Skeletal muscle satellite cell (primary cell): ENCODE measurements at regions not wholly inside any gene's neighbourhood (a gene's known extent, or its start where the extent isn't known, plus 50 kb on each side); places are given as distances from the start of the nearest gene placed in this dataset.

Experiments used
- H3K27me3 ChIP-seq: 2 replicates; pipeline ENCODE4 v1.7.0; 2013; ENCODE audit warnings: low read length; ENCODE audit not compliant: control insufficient read depth, insufficient read depth
- H3K36me3 ChIP-seq: 2 replicates; pipeline ENCODE4 v1.7.0; 2013; ENCODE audit warnings: mild to moderate bottlenecking, control low read depth, low read length; ENCODE audit not compliant: insufficient read depth
- H3K4me1 ChIP-seq: 2 replicates; pipeline ENCODE4 v1.7.0; 2013; ENCODE audit warnings: low read length; ENCODE audit not compliant: control insufficient read depth, insufficient read depth
- H3K4me2 ChIP-seq: 2 replicates; pipeline ENCODE4 v1.7.0; 2013; ENCODE audit warnings: mild to moderate bottlenecking, low read length
- H3K4me3 ChIP-seq: 2 replicates; pipeline ENCODE4 v1.7.0; 2013; ENCODE audit warnings: low read length
- H3K9ac ChIP-seq: 2 replicates; pipeline ENCODE4 v1.7.0; 2013; ENCODE audit warnings: mild to moderate bottlenecking, low read depth, low read length, moderate library complexity
- H3K9me3 ChIP-seq: replicated peaks from 2 replicates; pipeline ENCODE4 v1.7.0; 2013; ENCODE audit warnings: mild to moderate bottlenecking, control low read depth, low read length

- Histone ChIP-seq H3K36me3 (no peaks in the 10 kb centered on the region), H3K9ac (no peak overlapping the region), H3K4me1 (no peaks in the 10 kb centered on the region), H3K9me3 (no peaks in the 10 kb centered on the region), H3K4me2 (no peak overlapping the region), H3K27me3 (no peaks in the 10 kb centered on the region), H3K4me3 (no peak overlapping the region)
Measured at GRCh38 chr1:29502911-29503840, 266.9 kb downstream of the PTPRU start.

DNA sequence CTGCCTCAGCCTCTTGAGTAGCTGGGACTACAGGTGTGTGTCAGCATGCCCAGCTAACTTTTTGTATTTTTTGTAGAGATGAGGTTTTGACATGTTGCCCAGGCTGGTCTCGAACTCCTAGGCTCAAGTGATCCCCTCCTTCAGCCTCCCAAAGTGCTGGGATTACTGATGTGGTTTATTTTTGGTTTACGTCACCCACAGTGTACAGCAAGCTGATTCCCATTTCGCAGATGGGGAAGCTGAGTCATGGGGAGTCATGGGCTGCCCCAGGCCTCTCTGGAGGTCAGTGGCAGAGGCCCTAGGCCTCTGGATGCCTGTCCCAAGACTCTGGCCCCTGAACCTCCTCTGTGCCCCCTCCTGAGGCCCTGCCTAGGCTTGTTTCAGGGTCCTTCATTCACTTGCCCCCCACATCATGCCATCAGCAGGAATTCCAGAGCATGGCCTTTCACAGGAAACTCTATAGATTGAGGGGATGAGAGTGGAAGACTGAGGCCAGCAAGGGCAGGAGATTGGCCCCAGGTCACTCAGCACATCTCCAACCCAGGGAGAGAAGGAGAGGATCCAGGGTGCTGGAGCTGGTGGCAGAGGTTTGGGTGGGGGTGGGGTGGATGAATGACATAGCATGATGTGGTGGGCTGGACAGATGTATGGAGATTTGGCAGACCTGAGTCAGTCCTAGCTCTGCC lies 266.0 kb downstream of the PTPRU start:
- no peak overlapping the region for H3K9ac ChIP-seq
- H3K4me1 ChIP-seq = no peaks in the 10 kb centered on the region
- H3K27me3 ChIP-seq = no peaks in the 10 kb centered on the region
- no peak overlapping the region for H3K4me3 ChIP-seq
- H3K36me3 ChIP-seq = no peaks in the 10 kb centered on the region
- no peaks in the 10 kb centered on the region for H3K9me3 ChIP-seq
- H3K4me2 ChIP-seq = no peak overlapping the region

DNA sequence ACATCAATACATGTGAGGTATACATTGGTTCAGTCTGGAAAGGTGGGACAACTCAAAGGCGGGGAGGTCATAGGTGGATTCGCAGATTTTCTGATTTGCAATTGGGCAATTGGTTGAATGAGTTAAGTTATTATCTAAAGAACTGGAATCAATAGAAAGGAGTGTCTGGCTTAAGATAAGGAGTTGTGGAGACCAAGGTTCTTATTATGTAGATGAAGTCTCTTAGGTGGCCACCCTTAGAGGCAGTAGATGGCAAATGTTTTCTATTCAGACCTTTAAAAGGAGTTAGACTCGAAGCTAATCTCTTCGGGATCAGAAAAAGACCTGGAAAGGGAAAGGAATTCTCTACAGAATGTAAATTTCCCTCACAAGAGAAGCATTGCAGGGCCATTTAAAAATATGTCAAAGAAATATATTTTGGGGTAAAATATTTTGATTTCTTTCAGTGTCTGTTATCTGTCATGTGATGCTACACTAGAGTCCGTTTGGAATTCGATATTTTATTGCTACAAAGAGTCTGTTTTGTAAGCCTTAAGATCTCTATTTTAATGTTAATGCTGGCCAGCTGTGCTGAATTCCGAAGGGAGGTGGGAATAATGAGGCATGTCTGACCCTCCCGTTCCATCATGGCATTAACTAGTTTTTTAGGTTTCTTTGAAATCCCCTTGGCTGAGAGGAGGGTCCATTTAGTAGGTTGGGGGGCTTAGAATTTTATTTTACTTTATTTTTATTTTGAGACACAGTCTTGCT lies 265.1 kb downstream of the PTPRU start:
- Histone ChIP-seq H3K4me3 (no peak overlapping the region), H3K36me3 (no peaks in the 10 kb centered on the region), H3K4me2 (no peak overlapping the region), H3K9me3 (no peaks in the 10 kb centered on the region), H3K4me1 (no peaks in the 10 kb centered on the region), H3K27me3 (no peaks in the 10 kb centered on the region), H3K9ac (no peak overlapping the region)

DNA sequence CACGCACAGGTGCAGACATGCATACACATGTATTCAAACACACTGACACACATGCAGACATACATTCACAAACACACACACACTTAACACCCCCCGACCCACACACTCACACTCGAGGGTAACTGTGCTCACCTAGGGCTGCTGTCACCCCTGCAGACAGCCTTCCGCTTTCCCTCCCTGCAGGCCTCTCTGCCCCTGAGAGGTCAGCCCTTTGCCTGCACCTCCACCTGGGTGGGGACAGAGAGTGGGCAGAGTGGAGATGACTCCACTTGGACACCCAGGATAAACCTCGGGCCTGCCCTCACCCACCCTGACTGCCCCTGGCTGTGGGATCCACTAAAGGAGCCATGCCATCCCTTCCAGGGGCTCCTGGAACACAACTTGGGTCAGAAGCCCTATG lies 264.3 kb downstream of the PTPRU start:
- Histone ChIP-seq H3K4me1 (no peaks in the 10 kb centered on the region), H3K4me2 (no peak overlapping the region), H3K36me3 (no peaks in the 10 kb centered on the region), H3K27me3 (no peaks in the 10 kb centered on the region), H3K4me3 (no peak overlapping the region), H3K9ac (no peak overlapping the region), H3K9me3 (no peaks in the 10 kb centered on the region)

GRCh38 chr1:29500041-29500440 lies 263.7 kb downstream of the PTPRU start:
- H3K4me3 ChIP-seq = no peak overlapping the region
- H3K27me3 ChIP-seq = no peaks in the 10 kb centered on the region
- H3K4me1 ChIP-seq = no peaks in the 10 kb centered on the region
- no peaks in the 10 kb centered on the region for H3K36me3 ChIP-seq
- no peak overlapping the region for H3K9ac ChIP-seq
- no peak overlapping the region for H3K4me2 ChIP-seq
- no peaks in the 10 kb centered on the region for H3K9me3 ChIP-seq

GRCh38 chr1:29499104-29499650 lies 262.9 kb downstream of the PTPRU start:
- Histone ChIP-seq H3K9ac (no peak overlapping the region), H3K27me3 (no peaks in the 10 kb centered on the region), H3K4me3 (no peak overlapping the region)

DNA sequence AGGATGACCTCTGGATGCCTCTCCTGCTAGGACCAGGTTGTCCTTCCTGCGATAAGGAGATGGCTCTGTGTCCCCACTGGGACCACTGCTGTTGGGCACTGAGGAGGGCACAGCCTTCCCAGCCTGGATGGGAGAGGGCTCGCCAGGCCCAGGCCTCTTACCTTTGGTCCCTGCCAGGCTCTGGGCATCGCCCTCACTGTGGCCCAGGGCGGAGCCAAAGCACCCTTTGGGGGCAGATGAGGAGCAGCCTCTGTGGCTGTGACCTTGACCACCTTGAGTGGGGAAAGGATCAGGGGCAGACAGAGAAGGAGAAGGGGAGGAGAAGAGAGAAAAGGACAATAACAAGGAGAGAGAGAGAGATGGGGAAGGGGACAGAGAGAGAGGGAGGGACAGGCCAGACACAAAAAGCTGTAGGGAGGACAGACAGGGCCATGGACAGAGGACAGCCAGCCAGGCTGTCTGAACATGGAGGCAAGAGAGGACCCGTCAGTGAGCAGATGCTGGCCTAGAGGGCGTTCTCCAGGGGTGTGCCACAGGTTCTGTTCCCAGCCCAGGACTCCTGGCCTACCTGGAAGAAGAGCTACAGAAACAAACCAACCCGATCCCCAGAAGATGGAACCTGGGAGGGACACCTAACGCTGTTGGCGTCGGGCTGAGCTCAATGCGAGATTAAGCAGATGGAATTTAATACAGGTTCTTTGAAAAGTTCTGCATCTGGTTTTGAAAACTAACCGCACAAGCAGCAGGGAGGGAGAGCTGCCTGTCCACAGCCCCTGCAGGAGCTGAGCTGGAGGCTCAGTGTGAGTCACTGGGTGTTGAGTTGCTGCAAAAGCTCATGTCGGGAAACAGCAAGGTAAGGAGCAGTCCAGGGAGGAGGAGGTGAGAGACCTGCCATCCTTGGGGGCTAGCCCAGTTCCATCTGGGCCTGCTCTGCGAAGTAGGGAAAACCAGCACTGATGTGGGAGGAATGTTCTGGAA lies 262.1 kb downstream of the PTPRU start:
- no peaks in the 10 kb centered on the region for H3K27me3 ChIP-seq
- H3K9ac ChIP-seq = no peak overlapping the region
- no peaks in the 10 kb centered on the region for H3K9me3 ChIP-seq
- no peaks in the 10 kb centered on the region for H3K4me1 ChIP-seq
- no peak overlapping the region for H3K4me2 ChIP-seq
- H3K36me3 ChIP-seq = no peaks in the 10 kb centered on the region
- no peak overlapping the region for H3K4me3 ChIP-seq

More at GRCh38 chr1:29499104-29499650, 262.9 kb downstream of the PTPRU start:
- H3K36me3 ChIP-seq = no peaks in the 10 kb centered on the region
- no peaks in the 10 kb centered on the region for H3K4me1 ChIP-seq
- no peaks in the 10 kb centered on the region for H3K9me3 ChIP-seq
- H3K4me2 ChIP-seq = no peak overlapping the region

GRCh38 chr1:29497395-29498125 lies 261.2 kb downstream of the PTPRU start:
- H3K36me3 ChIP-seq = no peaks in the 10 kb centered on the region
- H3K4me3 ChIP-seq = no peak overlapping the region
- no peak overlapping the region for H3K4me2 ChIP-seq
- H3K4me1 ChIP-seq = no peaks in the 10 kb centered on the region
- H3K9me3 ChIP-seq = no peaks in the 10 kb centered on the region
- no peak overlapping the region for H3K9ac ChIP-seq
- no peaks in the 10 kb centered on the region for H3K27me3 ChIP-seq

GRCh38 chr1:29496701-29497100 lies 260.4 kb downstream of the PTPRU start:
- H3K9me3 ChIP-seq = no peaks in the 10 kb centered on the region
- H3K4me3 ChIP-seq = no peak overlapping the region
- no peak overlapping the region for H3K4me2 ChIP-seq
- H3K9ac ChIP-seq = no peak overlapping the region
- no peaks in the 10 kb centered on the region for H3K36me3 ChIP-seq
- no peaks in the 10 kb centered on the region for H3K4me1 ChIP-seq
- H3K27me3 ChIP-seq = no peaks in the 10 kb centered on the region
